Epithelial cell of esophagus (primary cell): ENCODE measurements at regions not wholly inside any gene's neighbourhood (a gene's known extent, or its start where the extent isn't known, plus 50 kb on each side); places are given as distances from the start of the nearest gene placed in this dataset.

ENCODE experiments used
- DNase-seq: peaks from one replicate; pipeline ENCODE4 v3.0.0; 2010; ENCODE audit warnings: low read depth
- H3K4me3 ChIP-seq: 2 replicates; pipeline ENCODE4 v1.5.1; 2011; ENCODE audit warnings: mild to moderate bottlenecking, low read length, control low read depth
- TF ChIP-seq, protein P1 (sequence below): IDR thresholded peaks from 2 replicates; pipeline ENCODE4 v1.5.1; 2011; ENCODE audit warnings: low read depth, mild to moderate bottlenecking, low read length, control low read depth, inconsistent platforms; ENCODE audit not compliant: insufficient read depth; ENCODE audit errors: missing control alignments

DNA sequence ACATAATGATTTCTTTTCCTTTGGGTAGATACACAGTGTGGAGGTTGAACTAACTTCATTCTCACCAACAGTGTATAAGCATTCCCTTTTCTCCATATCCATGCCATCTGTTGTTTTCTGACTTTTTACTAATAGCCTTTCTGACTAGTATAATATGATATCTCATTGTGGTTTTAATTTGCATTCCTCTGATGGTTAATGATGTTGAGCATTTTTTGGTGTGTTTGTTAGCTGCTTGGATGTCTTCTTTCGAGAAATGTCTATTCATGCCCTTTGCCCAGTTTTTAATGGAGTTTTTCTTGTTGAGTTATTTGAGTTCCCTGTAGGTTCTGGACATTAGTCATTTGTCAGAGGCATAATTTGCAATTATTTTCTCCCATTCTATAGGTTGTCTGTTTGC lies 59.8 kb downstream of the MARCHF4 start:
- no peak overlapping the region for H3K4me3 ChIP-seq
- no peak for DNase-seq
- TF ChIP-seq, protein P1, sequence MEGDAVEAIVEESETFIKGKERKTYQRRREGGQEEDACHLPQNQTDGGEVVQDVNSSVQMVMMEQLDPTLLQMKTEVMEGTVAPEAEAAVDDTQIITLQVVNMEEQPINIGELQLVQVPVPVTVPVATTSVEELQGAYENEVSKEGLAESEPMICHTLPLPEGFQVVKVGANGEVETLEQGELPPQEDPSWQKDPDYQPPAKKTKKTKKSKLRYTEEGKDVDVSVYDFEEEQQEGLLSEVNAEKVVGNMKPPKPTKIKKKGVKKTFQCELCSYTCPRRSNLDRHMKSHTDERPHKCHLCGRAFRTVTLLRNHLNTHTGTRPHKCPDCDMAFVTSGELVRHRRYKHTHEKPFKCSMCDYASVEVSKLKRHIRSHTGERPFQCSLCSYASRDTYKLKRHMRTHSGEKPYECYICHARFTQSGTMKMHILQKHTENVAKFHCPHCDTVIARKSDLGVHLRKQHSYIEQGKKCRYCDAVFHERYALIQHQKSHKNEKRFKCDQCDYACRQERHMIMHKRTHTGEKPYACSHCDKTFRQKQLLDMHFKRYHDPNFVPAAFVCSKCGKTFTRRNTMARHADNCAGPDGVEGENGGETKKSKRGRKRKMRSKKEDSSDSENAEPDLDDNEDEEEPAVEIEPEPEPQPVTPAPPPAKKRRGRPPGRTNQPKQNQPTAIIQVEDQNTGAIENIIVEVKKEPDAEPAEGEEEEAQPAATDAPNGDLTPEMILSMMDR = no peak

DNA sequence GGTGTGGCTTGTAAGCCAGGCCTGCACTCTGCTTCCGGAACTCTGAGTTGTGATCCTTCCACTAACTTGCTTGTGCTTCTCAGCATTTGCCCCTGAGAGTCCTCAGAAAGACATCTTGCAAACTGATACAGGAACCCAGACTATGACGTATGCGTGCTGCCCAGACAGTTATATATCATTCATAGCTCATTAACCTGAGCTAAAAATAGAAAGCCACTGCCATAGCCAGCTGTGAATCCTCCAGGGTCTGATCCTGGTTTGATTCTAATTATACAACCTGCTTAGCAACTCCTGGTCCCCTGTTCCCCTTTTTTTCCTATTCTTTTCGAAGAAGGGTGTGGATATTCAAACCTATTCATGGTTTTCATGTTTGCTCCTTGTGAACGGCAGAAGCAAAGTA lies 63.7 kb downstream of the MARCHF4 start:
- DNase-seq = no peak
- H3K4me3 ChIP-seq = no peak overlapping the region
- TF ChIP-seq, protein P1 = no peak

DNA sequence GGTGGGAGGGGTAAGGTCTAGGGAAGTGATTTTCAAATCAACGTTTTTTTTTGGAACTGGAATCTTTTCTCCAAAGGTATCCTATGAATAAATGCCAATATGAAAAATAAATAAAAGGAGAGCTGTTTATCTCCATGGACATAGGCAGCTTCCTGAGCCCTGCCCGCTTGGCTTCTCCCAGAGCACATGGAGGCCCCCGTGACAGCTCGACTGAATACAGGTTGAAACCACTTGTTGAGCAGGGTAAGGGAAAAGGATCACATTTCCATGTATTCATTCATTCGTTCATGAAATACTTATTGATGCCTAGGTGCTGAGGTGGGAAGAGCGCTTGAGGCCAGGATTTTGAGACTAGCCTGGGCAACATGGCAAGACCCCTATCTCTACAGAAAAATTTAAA lies 64.8 kb downstream of the MARCHF4 start:
- TF ChIP-seq, protein P1 = no peak
- DNase-seq = no peak
- no peak overlapping the region for H3K4me3 ChIP-seq

DNA sequence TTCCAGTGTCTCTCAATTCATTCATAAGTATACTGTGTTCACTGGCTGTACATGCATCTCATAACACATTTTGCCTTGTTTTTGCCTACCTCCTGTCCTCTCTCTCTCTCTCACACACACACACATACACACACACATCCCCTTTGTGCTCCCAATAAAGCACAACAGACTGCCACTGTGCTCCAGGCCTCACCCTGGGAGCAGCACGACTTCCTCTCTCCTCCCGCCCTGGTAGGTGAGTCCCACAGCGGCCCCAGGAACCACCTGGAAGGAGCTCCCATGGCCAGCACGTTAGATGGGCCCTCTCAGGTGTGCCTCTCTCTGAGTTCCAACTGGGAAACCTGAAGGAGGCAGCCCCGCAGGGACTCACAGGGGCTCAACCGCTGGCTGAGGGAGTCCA lies 65.4 kb downstream of the MARCHF4 start:
- TF ChIP-seq, protein P1 = no peak
- no peak for DNase-seq
- H3K4me3 ChIP-seq = no peak overlapping the region

DNA sequence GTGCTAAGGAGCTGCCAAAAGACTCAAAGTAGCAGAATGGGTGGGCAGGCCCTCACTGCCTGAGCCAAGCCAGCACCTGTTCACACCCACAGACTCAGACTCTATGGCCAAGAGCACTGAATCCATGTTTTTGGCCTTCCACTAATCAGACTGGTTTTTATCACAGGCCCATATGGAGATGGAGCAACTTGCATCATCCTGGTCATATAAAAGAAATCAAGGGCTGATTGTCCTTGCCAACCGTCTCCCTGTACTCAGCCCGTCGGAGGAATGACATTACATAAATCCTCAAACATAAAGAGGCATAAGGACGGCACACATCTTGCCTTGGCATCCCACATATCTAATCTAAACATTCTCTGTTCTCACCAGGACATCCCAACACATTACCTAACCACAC lies 66.7 kb downstream of the MARCHF4 start:
- H3K4me3 ChIP-seq = no peak overlapping the region
- TF ChIP-seq, protein P1 = no peak
- DNase-seq = no peak

DNA sequence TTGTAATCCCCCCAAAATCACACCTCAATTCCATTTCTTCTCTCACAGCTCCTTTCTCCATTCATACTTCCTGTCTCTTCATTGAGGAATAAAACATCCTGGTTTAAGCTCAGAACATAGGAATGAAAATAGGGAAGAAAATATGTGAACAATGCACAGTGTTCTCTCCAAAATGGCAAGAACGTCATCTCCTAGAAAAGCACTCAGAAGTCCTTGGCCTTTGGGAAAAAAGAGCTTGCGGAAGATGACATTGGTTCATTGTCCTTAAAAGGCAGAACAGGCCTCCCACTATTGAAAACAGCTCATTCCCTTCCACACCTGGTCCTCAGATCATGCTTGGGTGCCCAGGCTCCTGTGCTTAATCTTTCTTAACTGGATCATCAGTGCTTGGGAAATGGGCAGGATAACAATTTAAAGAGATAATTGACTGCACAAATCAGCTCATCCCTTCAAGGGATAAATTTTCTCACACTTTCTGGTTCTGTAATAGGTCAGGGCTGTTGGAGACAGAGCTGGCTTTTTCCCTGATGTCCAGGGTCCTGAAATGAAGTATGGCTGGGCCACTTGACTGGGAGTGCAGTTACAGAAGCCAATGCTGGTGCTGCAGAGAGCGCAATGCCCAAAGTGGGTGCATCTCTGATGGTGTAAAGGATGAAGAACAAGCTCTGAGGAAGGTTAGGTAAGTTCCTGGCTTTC lies 69.2 kb downstream of the MARCHF4 start:
- TF ChIP-seq, protein P1 = no peak
- no peak for DNase-seq
- no peak overlapping the region for H3K4me3 ChIP-seq

DNA sequence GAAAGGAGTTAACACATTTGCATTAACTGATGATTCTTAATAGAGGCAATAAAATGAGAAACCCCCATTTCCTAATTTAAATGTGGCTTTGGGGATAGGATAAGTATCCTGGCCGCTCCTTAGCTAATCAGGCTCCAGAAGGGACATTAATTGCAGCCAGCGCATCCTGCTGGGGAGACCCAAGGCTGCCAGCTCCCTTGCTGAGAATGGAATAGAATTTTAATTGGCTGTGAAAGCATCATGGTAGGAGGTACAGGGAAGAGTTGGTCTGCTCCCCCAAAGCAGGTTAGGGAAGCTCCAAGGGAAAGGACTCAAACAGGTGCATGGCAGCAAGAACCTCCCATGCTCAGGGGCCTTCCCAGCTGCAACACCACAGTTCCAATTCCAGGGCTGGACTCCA lies 71.4 kb downstream of the MARCHF4 start:
- TF ChIP-seq, protein P1 = no peak
- no peak for DNase-seq
- no peak overlapping the region for H3K4me3 ChIP-seq
